Endothelial cell (in vitro differentiated cells): ENCODE measurements at regions not wholly inside any gene's neighbourhood (a gene's known extent, or its start where the extent isn't known, plus 50 kb on each side); places are given as distances from the start of the nearest gene placed in this dataset.

Experiments used
- DNase-seq: peaks from one replicate; pipeline ENCODE4 v3.0.0; 2021; ENCODE audit warnings: low spot score
- H3K27ac Mint-ChIP-seq: one replicate; pipeline ENCODE4 v1.8.0; 2021; ENCODE audit warnings: mixed read lengths, inconsistent platforms; ENCODE audit not compliant: unreplicated experiment
- H3K27me3 Mint-ChIP-seq: one replicate; pipeline ENCODE4 v1.8.0; 2021; ENCODE audit warnings: mild to moderate bottlenecking, moderate library complexity, mixed read lengths, inconsistent platforms; ENCODE audit not compliant: unreplicated experiment
- H3K36me3 Mint-ChIP-seq: one replicate; pipeline ENCODE4 v1.8.0; 2021; ENCODE audit warnings: mild to moderate bottlenecking, low read depth, mixed read lengths, inconsistent platforms; ENCODE audit not compliant: unreplicated experiment
- H3K4me1 Mint-ChIP-seq: one replicate; pipeline ENCODE4 v1.8.0; 2021; ENCODE audit warnings: mild to moderate bottlenecking, mixed read lengths, inconsistent platforms; ENCODE audit not compliant: unreplicated experiment
- H3K4me3 Mint-ChIP-seq: one replicate; pipeline ENCODE4 v1.8.0; 2021; ENCODE audit warnings: mild to moderate bottlenecking, mixed read lengths, inconsistent platforms; ENCODE audit not compliant: unreplicated experiment
- H3K9me3 Mint-ChIP-seq: one replicate; pipeline ENCODE4 v1.8.0; 2021; ENCODE audit warnings: mixed read lengths, inconsistent platforms; ENCODE audit not compliant: unreplicated experiment
- CTCF ChIP-seq: fragments of 200-600 bp; sonication (generic); IDR thresholded peaks from one replicate; pipeline ENCODE4 v1.5.0; 2021; ENCODE audit warnings: antibody characterized with exemption; ENCODE audit not compliant: unreplicated experiment

GRCh38 chr6:169885131-169885530 is 133.7 kb downstream of the ERMARD start:
- H3K27me3 Mint-ChIP-seq: peaks cover 6% of the 10 kb centered on the region
- no peaks in the 10 kb centered on the region for H3K9me3 Mint-ChIP-seq
- H3K27ac Mint-ChIP-seq: no peak overlapping the region
- H3K4me1 Mint-ChIP-seq: no peaks in the 10 kb centered on the region
- no peak for DNase-seq
- H3K4me3 Mint-ChIP-seq: no peak overlapping the region
- no peak for TF ChIP-seq CTCF
- H3K36me3 Mint-ChIP-seq: peaks cover 3% of the 10 kb centered on the region

GRCh38 chr6:169884158-169884557 is 132.7 kb downstream of the ERMARD start:
- Mint-ChIP-seq H3K4me3 (no peak overlapping the region), H3K4me1 (no peaks in the 10 kb centered on the region), H3K9me3 (no peaks in the 10 kb centered on the region), H3K27me3 (peaks cover 6% of the 10 kb centered on the region), H3K36me3 (peaks cover 3% of the 10 kb centered on the region), H3K27ac (no peak overlapping the region)
- TF ChIP-seq CTCF: no peak
- no peak for DNase-seq

GRCh38 chr6:169883316-169883715 is 131.9 kb downstream of the ERMARD start:
- H3K9me3 Mint-ChIP-seq: no peaks in the 10 kb centered on the region
- H3K4me1 Mint-ChIP-seq: no peaks in the 10 kb centered on the region
- DNase-seq: no peak
- no peak for TF ChIP-seq CTCF
- peaks cover 6% of the 10 kb centered on the region for H3K27me3 Mint-ChIP-seq
- H3K4me3 Mint-ChIP-seq: no peak overlapping the region
- H3K27ac Mint-ChIP-seq: no peak overlapping the region
- H3K36me3 Mint-ChIP-seq: peaks cover 3% of the 10 kb centered on the region

- H3K9me3 Mint-ChIP-seq: no peaks in the 10 kb centered on the region
- H3K4me3 Mint-ChIP-seq: no peak overlapping the region
- peaks cover 6% of the 10 kb centered on the region for H3K27me3 Mint-ChIP-seq
- no peak overlapping the region for H3K27ac Mint-ChIP-seq
- peaks cover 3% of the 10 kb centered on the region for H3K36me3 Mint-ChIP-seq
- no peak for DNase-seq
- TF ChIP-seq CTCF: no peak
- no peaks in the 10 kb centered on the region for H3K4me1 Mint-ChIP-seq
These were observed 130.6 kb downstream of the ERMARD start for GRCh38 chr6:169881976-169882375.

GRCh38 chr6:169881398-169881797 is 130.0 kb downstream of the ERMARD start:
- Mint-ChIP-seq H3K9me3 (no peaks in the 10 kb centered on the region), H3K27ac (no peak overlapping the region), H3K4me3 (no peak overlapping the region), H3K36me3 (peaks cover 3% of the 10 kb centered on the region), H3K27me3 (peaks cover 6% of the 10 kb centered on the region), H3K4me1 (no peaks in the 10 kb centered on the region)
- TF ChIP-seq CTCF: no peak
- no peak for DNase-seq
